ENCODE measurements at regions not wholly inside any gene's neighbourhood (a gene's known extent, or its start where the extent isn't known, plus 50 kb on each side); places are given as distances from the start of the nearest gene placed in this dataset.

- no peak for TF ChIP-seq EZH2 (IDR thresholded peaks at IDR 0.05; ENCODE audit: borderline replicate concordance, insufficient read depth, low read depth, low read length, poor library complexity, severe bottlenecking)
- TF ChIP-seq, protein P1, sequence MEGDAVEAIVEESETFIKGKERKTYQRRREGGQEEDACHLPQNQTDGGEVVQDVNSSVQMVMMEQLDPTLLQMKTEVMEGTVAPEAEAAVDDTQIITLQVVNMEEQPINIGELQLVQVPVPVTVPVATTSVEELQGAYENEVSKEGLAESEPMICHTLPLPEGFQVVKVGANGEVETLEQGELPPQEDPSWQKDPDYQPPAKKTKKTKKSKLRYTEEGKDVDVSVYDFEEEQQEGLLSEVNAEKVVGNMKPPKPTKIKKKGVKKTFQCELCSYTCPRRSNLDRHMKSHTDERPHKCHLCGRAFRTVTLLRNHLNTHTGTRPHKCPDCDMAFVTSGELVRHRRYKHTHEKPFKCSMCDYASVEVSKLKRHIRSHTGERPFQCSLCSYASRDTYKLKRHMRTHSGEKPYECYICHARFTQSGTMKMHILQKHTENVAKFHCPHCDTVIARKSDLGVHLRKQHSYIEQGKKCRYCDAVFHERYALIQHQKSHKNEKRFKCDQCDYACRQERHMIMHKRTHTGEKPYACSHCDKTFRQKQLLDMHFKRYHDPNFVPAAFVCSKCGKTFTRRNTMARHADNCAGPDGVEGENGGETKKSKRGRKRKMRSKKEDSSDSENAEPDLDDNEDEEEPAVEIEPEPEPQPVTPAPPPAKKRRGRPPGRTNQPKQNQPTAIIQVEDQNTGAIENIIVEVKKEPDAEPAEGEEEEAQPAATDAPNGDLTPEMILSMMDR (IDR thresholded peaks at IDR 0.05): no peak
- H3K27ac ChIP-seq (ENCODE audit: low read length in 2 of 2): no peak overlapping the region
- H3K36me3 ChIP-seq (replicated peaks in 1 of 2; ENCODE audit: control extremely low read depth in 1 of 2, control insufficient read depth in 1 of 2, extremely low read depth in 1 of 2, insufficient read depth in 2 of 2, low read length in 1 of 2): no peaks in the 10 kb centered on the region
- DNase-seq: no peak
- H3K9ac ChIP-seq (ENCODE audit: low read length): no peak overlapping the region
- no peaks in the 10 kb centered on the region for H4K20me1 ChIP-seq (ENCODE audit: control insufficient read depth, insufficient read depth, low read length, poor library complexity, severe bottlenecking)
- no peaks in the 10 kb centered on the region for H3K27me3 Mint-ChIP-seq
- peaks cover 6 to 8% of the 10 kb centered on the region in 2 donors for H3K4me1 ChIP-seq (ENCODE audit: control insufficient read depth in 2 of 2, insufficient read depth in 2 of 2, low read length in 2 of 2)
- ATAC-seq (ENCODE audit: low read depth): no peak
- no peak overlapping the region for H2AFZ ChIP-seq (ENCODE audit: insufficient read depth, low read depth, low read length, poor library complexity, severe bottlenecking)
- no peaks in the 10 kb centered on the region for H3K27me3 ChIP-seq (replicated peaks in 1 of 4; ENCODE audit: control extremely low read depth in 1 of 4, control insufficient read depth in 3 of 4, insufficient read depth in 4 of 4, low read length in 3 of 4)
- peaks cover 0 to 1% (median 0%) of the 10 kb centered on the region in 3 donors for H3K9me3 ChIP-seq (ENCODE audit: control extremely low read depth in 1 of 3, control insufficient read depth in 2 of 3, insufficient read depth in 1 of 3, low read length in 2 of 3)
- intact Hi-C loops (cut with micrococcal nuclease): no loop called here
- H3K9me3 Mint-ChIP-seq (ENCODE audit: insufficient read depth): no peaks in the 10 kb centered on the region
- H3K4me3 Mint-ChIP-seq: no peak overlapping the region
- no peak overlapping the region for H3K4me2 ChIP-seq (replicated peaks; ENCODE audit: low read depth, low read length, poor library complexity, severe bottlenecking)
- CTCF ChIA-PET: interaction anchor here (0.5 to 1.8 kb wide), 4 partner anchors 10 to 511 kb away, joined by 3 to 9 read pairs (median 4); no protein-coding TSS in a partner anchor
- H3K4me1 Mint-ChIP-seq: peaks cover 11% of the 10 kb centered on the region
- H3K4me3 ChIP-seq (ENCODE audit: control extremely low read depth in 1 of 5, extremely low read depth in 1 of 5, insufficient read depth in 1 of 5, low read depth in 2 of 5, low read length in 4 of 5): no peak overlapping the region
- POLR2A ChIA-PET: interaction anchor here (0.6 kb wide), 1 partner anchor 87 kb away, joined by 4 read pairs; the partner anchor contains the start of gene SESN3
- H3K27ac Mint-ChIP-seq: no peak overlapping the region
- H3K79me2 ChIP-seq (ENCODE audit: control insufficient read depth, insufficient read depth, low read length): no peaks in the 10 kb centered on the region
These were observed 87.5 kb upstream of the SESN3 start for GRCh38 chr11:95318498-95318897.

- Mint-ChIP-seq H3K4me3 (no peak overlapping the region), H3K27ac (no peak overlapping the region), H3K27me3 (no peaks in the 10 kb centered on the region), H3K9me3 (ENCODE audit: insufficient read depth) (no peaks in the 10 kb centered on the region), H3K4me1 (peaks cover 34% of the 10 kb centered on the region)
- H3K9me3 ChIP-seq (ENCODE audit: control extremely low read depth in 1 of 3, control insufficient read depth in 2 of 3, insufficient read depth in 1 of 3, low read length in 2 of 3): no peaks in the 10 kb centered on the region
- no peak overlapping the region for H3K27ac ChIP-seq (ENCODE audit: low read length in 2 of 2)
- H4K20me1 ChIP-seq (ENCODE audit: control insufficient read depth, insufficient read depth, low read length, poor library complexity, severe bottlenecking): no peaks in the 10 kb centered on the region
- H3K36me3 ChIP-seq (replicated peaks in 1 of 2; ENCODE audit: control extremely low read depth in 1 of 2, control insufficient read depth in 1 of 2, extremely low read depth in 1 of 2, insufficient read depth in 2 of 2, low read length in 1 of 2): no peaks in the 10 kb centered on the region
- peak overlapping the region; percentile 1 for H3K4me2 ChIP-seq (replicated peaks; ENCODE audit: low read depth, low read length, poor library complexity, severe bottlenecking)
- intact Hi-C loops (cut with micrococcal nuclease): no loop called here
- H3K27me3 ChIP-seq (replicated peaks in 1 of 4; ENCODE audit: control extremely low read depth in 1 of 4, control insufficient read depth in 3 of 4, insufficient read depth in 4 of 4, low read length in 3 of 4): no peaks in the 10 kb centered on the region
- H3K4me3 ChIP-seq (ENCODE audit: control extremely low read depth in 1 of 5, extremely low read depth in 1 of 5, insufficient read depth in 1 of 5, low read depth in 2 of 5, low read length in 4 of 5): no peak overlapping the region
- ChIA-PET POLR2A (no interaction called here), CTCF (interaction anchor here (1.1 kb wide), 1 partner anchor 10 kb away, joined by 5 read pairs; no protein-coding TSS in a partner anchor)
- H3K79me2 ChIP-seq (ENCODE audit: control insufficient read depth, insufficient read depth, low read length): no peaks in the 10 kb centered on the region
- no CpG with 5 or more reads among the region's 2 CpGs for WGBS (ENCODE audit: insufficient coverage)
- no peak overlapping the region for H3K9ac ChIP-seq (ENCODE audit: low read length)
- H2AFZ ChIP-seq (ENCODE audit: insufficient read depth, low read depth, low read length, poor library complexity, severe bottlenecking): peak overlapping the region; percentile 11
- TF ChIP-seq EZH2 (IDR thresholded peaks at IDR 0.05; ENCODE audit: borderline replicate concordance, insufficient read depth, low read depth, low read length, poor library complexity, severe bottlenecking): no peak
- TF ChIP-seq, protein P1 (IDR thresholded peaks at IDR 0.05): no peak
- no peak for DNase-seq
- peaks cover 22 to 23% of the 10 kb centered on the region in 2 donors for H3K4me1 ChIP-seq (ENCODE audit: control insufficient read depth in 2 of 2, insufficient read depth in 2 of 2, low read length in 2 of 2)
- ATAC-seq (ENCODE audit: low read depth): no peak
These were observed 77.6 kb upstream of the SESN3 start for GRCh38 chr11:95308512-95309035.

Measured in B cell (primary cell).